HFFc6 (cell line): ENCODE measurements at regions not wholly inside any gene's neighbourhood (a gene's known extent, or its start where the extent isn't known, plus 50 kb on each side); places are given as distances from the start of the nearest gene placed in this dataset.

ENCODE experiments used
- DNase-seq: peaks from one replicate; pipeline ENCODE4 v3.0.0-alpha.2; 2018
- H3K27ac Mint-ChIP-seq: 2 replicates; pipeline ENCODE4 v1.8.0; 2020; ENCODE audit warnings: mild to moderate bottlenecking, mixed read lengths
- H3K27me3 Mint-ChIP-seq: 2 replicates; pipeline ENCODE4 v1.8.0; 2021; ENCODE audit warnings: mild to moderate bottlenecking, moderate library complexity, mixed read lengths; ENCODE audit not compliant: insufficient read depth
- H3K36me3 Mint-ChIP-seq: 2 replicates; pipeline ENCODE4 v1.8.0; 2021; ENCODE audit warnings: low read depth, mixed read lengths
- H3K4me1 Mint-ChIP-seq: 2 replicates; pipeline ENCODE4 v1.8.0; 2020; ENCODE audit warnings: low read depth, mixed read lengths
- H3K4me3 Mint-ChIP-seq: 2 replicates; pipeline ENCODE4 v1.8.0; 2020; ENCODE audit warnings: mild to moderate bottlenecking, moderate library complexity, mixed read lengths
- H3K9me3 Mint-ChIP-seq: 2 replicates; pipeline ENCODE4 v1.8.0; 2020; ENCODE audit warnings: mild to moderate bottlenecking, mixed read lengths
- TF ChIP-seq, protein P1 (sequence below): fragments of 200-600 bp; sonication (generic); IDR thresholded peaks from 2 replicates; pipeline ENCODE4 v1.5.0; 2021; ENCODE audit warnings: antibody characterized with exemption, mild to moderate bottlenecking

GRCh38 chr1:25084407-25084806, 147.9 kb downstream of the SYF2 start:
- TF ChIP-seq, protein P1, sequence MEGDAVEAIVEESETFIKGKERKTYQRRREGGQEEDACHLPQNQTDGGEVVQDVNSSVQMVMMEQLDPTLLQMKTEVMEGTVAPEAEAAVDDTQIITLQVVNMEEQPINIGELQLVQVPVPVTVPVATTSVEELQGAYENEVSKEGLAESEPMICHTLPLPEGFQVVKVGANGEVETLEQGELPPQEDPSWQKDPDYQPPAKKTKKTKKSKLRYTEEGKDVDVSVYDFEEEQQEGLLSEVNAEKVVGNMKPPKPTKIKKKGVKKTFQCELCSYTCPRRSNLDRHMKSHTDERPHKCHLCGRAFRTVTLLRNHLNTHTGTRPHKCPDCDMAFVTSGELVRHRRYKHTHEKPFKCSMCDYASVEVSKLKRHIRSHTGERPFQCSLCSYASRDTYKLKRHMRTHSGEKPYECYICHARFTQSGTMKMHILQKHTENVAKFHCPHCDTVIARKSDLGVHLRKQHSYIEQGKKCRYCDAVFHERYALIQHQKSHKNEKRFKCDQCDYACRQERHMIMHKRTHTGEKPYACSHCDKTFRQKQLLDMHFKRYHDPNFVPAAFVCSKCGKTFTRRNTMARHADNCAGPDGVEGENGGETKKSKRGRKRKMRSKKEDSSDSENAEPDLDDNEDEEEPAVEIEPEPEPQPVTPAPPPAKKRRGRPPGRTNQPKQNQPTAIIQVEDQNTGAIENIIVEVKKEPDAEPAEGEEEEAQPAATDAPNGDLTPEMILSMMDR, result no peak
- Mint-ChIP-seq H3K27me3 (peaks cover 26% of the 10 kb centered on the region), H3K27ac (no peak overlapping the region), H3K4me1 (peaks cover 21% of the 10 kb centered on the region), H3K9me3 (no peaks in the 10 kb centered on the region), H3K4me3 (no peak overlapping the region), H3K36me3 (no peaks in the 10 kb centered on the region)
- no peak for DNase-seq

GRCh38 chr1:25083481-25084345, 148.6 kb downstream of the SYF2 start:
- no peaks in the 10 kb centered on the region for H3K9me3 Mint-ChIP-seq
- no peak for DNase-seq
- H3K4me3 Mint-ChIP-seq, result no peak overlapping the region
- H3K36me3 Mint-ChIP-seq, result no peaks in the 10 kb centered on the region
- TF ChIP-seq, protein P1, result no peak
- H3K27me3 Mint-ChIP-seq, result peaks cover 26% of the 10 kb centered on the region
- H3K27ac Mint-ChIP-seq, result no peak overlapping the region
- H3K4me1 Mint-ChIP-seq, result peaks cover 21% of the 10 kb centered on the region

GRCh38 chr1:25082995-25083394, 149.3 kb downstream of the SYF2 start:
- no peak overlapping the region for H3K27ac Mint-ChIP-seq
- peaks cover 21% of the 10 kb centered on the region for H3K4me1 Mint-ChIP-seq
- DNase-seq, result no peak
- peaks cover 26% of the 10 kb centered on the region for H3K27me3 Mint-ChIP-seq
- TF ChIP-seq, protein P1, result no peak
- H3K36me3 Mint-ChIP-seq, result no peaks in the 10 kb centered on the region
- H3K4me3 Mint-ChIP-seq, result no peak overlapping the region
- no peaks in the 10 kb centered on the region for H3K9me3 Mint-ChIP-seq

GRCh38 chr1:25082216-25082899, 149.9 kb downstream of the SYF2 start:
- Mint-ChIP-seq H3K27me3 (peaks cover 22% of the 10 kb centered on the region), H3K4me1 (peaks cover 21% of the 10 kb centered on the region), H3K9me3 (peaks cover 4% of the 10 kb centered on the region), H3K4me3 (no peak overlapping the region), H3K36me3 (peaks cover 1% of the 10 kb centered on the region; the same call in 1 of the 2 replicates), H3K27ac (peak overlapping the region; percentile 47; the same call in 1 of the 2 replicates)
- DNase-seq, result peak; percentile 40
- TF ChIP-seq, protein P1, result no peak

DNA sequence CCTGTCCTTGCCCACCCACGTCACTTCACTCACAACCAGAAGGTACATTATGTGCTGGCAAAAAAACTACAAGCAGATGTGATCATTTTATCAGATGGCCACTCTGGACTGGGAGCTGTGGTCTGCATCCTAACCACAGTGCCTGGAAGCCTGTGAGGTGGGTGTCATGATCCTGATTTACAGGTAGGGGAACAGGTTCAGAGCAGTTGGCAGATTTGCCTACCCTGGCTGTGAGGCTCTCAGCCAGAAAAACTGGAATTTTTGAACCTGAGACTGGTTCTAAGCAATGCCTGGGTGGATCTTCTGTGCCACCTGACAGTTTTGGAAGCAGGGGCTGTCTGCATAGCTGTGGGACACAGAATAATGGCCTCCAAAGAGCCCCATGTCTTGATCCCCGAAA, 150.8 kb downstream of the SYF2 start:
- TF ChIP-seq, protein P1, result no peak
- Mint-ChIP-seq H3K27me3 (peaks cover 24% of the 10 kb centered on the region), H3K9me3 (peaks cover 7% of the 10 kb centered on the region), H3K4me3 (no peak overlapping the region), H3K36me3 (peaks cover 6% of the 10 kb centered on the region; the same call in 1 of the 2 replicates), H3K27ac (no peak overlapping the region), H3K4me1 (peaks cover 21% of the 10 kb centered on the region)
- DNase-seq, result no peak
